ENCODE measurements at regions not wholly inside any gene's neighbourhood (a gene's known extent, or its start where the extent isn't known, plus 50 kb on each side); places are given as distances from the start of the nearest gene placed in this dataset.

DNA sequence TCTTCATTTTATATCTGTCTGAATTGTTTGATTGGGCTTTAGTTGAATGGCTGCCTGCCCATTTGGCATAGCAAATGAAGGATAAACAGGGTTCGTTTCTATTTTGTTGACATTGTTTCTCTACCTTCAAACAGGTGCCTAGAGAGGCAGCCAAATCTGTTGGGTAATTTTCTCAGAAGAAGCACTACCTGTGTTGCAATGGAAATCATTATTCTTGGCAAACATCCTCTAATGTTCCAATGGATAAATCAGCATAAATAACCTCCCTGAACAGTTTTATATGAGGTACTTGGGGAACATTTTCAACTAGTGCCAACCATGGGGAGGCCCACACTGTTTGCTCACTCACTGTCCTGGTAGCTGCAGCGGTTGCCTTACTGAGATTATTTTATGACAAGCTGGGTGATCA is 64.4 kb upstream of the PLPP4 start:
- TF ChIP-seq, protein P1, sequence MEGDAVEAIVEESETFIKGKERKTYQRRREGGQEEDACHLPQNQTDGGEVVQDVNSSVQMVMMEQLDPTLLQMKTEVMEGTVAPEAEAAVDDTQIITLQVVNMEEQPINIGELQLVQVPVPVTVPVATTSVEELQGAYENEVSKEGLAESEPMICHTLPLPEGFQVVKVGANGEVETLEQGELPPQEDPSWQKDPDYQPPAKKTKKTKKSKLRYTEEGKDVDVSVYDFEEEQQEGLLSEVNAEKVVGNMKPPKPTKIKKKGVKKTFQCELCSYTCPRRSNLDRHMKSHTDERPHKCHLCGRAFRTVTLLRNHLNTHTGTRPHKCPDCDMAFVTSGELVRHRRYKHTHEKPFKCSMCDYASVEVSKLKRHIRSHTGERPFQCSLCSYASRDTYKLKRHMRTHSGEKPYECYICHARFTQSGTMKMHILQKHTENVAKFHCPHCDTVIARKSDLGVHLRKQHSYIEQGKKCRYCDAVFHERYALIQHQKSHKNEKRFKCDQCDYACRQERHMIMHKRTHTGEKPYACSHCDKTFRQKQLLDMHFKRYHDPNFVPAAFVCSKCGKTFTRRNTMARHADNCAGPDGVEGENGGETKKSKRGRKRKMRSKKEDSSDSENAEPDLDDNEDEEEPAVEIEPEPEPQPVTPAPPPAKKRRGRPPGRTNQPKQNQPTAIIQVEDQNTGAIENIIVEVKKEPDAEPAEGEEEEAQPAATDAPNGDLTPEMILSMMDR (IDR thresholded peaks at IDR 0.05) = no peak
- TF ChIP-seq EZH2 (IDR thresholded peaks at IDR 0.05; ENCODE audit: borderline replicate concordance, insufficient read depth, low read depth, low read length, poor library complexity, severe bottlenecking) = no peak
